Left ventricle myocardium inferior (tissue), 1 donor: ENCODE measurements at regions not wholly inside any gene's neighbourhood (a gene's known extent, or its start where the extent isn't known, plus 50 kb on each side); places are given as distances from the start of the nearest gene placed in this dataset.

ENCODE experiments used
- DNase-seq: peaks from one replicate; pipeline ENCODE4 v3.0.0-alpha.2; 2020
- H3K27ac ChIP-seq: fragments of 200-600 bp; replicated peaks from 2 replicates; pipeline ENCODE4 v1.8.0; 2021
- H3K27me3 ChIP-seq: fragments of 200-600 bp; 2 replicates; pipeline ENCODE4 v1.8.0; 2021; ENCODE audit warnings: low read depth
- H3K36me3 ChIP-seq: fragments of 200-600 bp; 2 replicates; pipeline ENCODE4 v1.8.0; 2021
- H3K4me1 ChIP-seq: fragments of 200-600 bp; 2 replicates; pipeline ENCODE4 v1.8.0; 2021
- H3K4me3 ChIP-seq: fragments of 200-600 bp; 2 replicates; pipeline ENCODE4 v1.8.0; 2021; ENCODE audit warnings: mild to moderate bottlenecking, moderate library complexity
- H3K9me3 ChIP-seq: fragments of 200-600 bp; replicated peaks from 2 replicates; pipeline ENCODE4 v1.8.0; 2021
- intact Hi-C: fragments of 100-400 bp; cut with micrococcal nuclease; formaldehyde crosslinking; loops from one replicate; pipeline ENCODE4 v1.11.0; 2022
- TF ChIP-seq, protein P1 (sequence below): fragments of 200-600 bp; IDR thresholded peaks from 2 replicates; pipeline ENCODE4 v1.8.0; 2021; ENCODE audit warnings: antibody characterized with exemption, mild to moderate bottlenecking, borderline replicate concordance
- donor health status: DM: no; HTN: yes; CAD: no; lungs with severe emphysema.

DNA sequence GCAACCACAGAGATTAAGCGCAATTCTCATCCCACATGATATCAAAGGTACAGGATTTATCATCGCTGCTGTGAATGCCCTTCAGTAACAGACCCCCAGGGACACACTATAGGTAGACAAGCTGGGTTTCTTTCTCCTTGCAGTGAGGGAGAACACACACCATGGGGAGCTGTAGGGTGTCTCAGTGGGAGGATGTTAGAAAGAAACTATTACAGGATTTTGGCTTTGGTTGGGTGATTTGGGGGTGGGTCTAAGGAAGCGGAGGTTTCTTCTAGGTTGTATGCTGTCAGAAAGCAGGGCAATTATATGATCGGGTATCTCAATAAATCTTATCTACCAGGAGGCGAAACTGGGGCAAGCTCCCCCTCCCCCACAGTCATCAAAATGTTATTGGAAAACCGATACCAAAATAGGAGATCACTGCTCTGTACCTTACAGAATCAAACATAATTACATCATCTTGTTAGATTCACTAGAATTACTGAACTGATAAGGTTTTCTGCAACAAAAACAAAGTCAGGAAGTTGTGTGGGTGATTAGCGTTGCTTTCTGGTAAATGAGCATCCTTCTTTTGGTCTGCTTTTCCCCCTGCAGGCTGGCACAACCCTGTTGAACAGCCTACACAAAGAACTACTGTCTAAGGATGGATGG, 209.7 kb downstream of the TEX36 start:
- no peaks in the 10 kb centered on the region for H3K36me3 ChIP-seq
- TF ChIP-seq, protein P1, sequence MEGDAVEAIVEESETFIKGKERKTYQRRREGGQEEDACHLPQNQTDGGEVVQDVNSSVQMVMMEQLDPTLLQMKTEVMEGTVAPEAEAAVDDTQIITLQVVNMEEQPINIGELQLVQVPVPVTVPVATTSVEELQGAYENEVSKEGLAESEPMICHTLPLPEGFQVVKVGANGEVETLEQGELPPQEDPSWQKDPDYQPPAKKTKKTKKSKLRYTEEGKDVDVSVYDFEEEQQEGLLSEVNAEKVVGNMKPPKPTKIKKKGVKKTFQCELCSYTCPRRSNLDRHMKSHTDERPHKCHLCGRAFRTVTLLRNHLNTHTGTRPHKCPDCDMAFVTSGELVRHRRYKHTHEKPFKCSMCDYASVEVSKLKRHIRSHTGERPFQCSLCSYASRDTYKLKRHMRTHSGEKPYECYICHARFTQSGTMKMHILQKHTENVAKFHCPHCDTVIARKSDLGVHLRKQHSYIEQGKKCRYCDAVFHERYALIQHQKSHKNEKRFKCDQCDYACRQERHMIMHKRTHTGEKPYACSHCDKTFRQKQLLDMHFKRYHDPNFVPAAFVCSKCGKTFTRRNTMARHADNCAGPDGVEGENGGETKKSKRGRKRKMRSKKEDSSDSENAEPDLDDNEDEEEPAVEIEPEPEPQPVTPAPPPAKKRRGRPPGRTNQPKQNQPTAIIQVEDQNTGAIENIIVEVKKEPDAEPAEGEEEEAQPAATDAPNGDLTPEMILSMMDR, result no peak
- no peaks in the 10 kb centered on the region for H3K4me1 ChIP-seq
- H3K27ac ChIP-seq, result no peak overlapping the region
- no peaks in the 10 kb centered on the region for H3K9me3 ChIP-seq
- no peak overlapping the region for H3K4me3 ChIP-seq
- DNase-seq, result no peak
- intact Hi-C loops, result no loop called here
- H3K27me3 ChIP-seq, result peaks cover 62% of the 10 kb centered on the region

DNA sequence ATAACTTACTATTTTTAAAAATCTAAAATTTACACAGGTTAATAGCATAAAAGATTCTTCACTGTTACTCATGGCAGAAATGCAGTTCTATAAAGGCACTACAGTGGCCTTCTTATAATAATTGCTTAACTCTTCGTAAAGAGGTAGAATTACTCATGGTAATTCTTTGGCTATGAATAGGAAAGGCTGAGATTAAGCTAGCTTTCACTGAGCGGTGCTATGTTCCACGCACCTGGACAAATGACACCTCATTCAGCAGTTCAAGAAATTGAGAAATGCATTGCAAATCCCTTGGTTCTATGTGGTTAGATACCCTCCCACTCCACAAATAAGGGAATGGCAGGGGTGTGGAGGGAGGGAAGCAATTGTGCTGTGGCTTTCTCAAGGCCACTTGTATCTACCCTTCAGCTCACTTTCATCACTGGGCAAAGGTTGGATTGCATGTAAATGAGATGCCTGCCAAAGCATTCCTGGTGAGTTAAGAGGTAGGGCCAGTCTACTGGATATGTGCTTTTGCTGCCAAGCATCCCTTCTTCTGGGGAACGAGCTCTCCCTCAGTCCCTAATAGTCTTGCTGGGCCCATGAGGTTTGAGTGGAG, 210.9 kb downstream of the TEX36 start:
- H3K36me3 ChIP-seq, result no peaks in the 10 kb centered on the region
- DNase-seq, result no peak
- no peak overlapping the region for H3K4me3 ChIP-seq
- TF ChIP-seq, protein P1, result no peak
- H3K27ac ChIP-seq, result no peak overlapping the region
- no peaks in the 10 kb centered on the region for H3K4me1 ChIP-seq
- H3K27me3 ChIP-seq, result peaks cover 64% of the 10 kb centered on the region
- intact Hi-C loops, result no loop called here
- no peaks in the 10 kb centered on the region for H3K9me3 ChIP-seq

DNA sequence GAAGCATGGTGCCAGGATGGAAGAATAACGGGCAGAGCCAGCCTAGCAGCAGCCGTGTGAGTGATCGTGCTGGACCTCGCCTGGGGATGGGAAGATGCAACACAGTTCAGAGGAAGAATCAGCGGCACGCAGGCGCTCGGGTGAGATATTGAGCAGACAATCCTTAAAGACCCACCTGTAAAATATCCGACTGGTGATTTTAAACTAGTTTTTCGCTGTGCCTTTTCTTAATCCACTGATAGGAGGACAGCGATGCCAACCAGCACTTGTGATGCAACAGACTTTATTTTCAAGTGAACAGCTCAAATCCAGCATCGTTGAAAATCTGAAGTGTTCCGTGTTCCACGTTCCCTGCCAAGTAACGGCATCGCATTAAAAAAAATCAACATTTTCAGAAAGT, 214.7 kb downstream of the TEX36 start:
- DNase-seq, result no peak
- TF ChIP-seq, protein P1, result no peak
- intact Hi-C loops, result no loop called here

DNA sequence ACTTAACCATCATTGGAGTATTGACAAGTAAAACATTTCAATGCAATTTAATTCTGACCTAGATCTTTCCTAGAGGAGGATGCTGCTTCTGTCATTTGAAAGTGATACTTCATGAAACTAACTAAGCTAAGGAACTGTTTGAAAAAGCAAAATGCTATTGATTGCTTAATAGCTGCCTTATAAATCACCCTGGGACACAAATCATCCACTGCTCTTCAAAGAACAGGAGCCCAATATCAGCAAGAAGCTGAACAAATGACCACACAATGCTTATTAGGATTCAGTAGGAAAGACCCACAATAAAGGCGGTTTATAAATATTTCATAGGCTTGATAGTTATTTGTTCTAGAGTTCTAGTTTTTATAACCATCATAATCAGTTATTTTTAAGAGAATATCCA, 216.3 kb downstream of the TEX36 start:
- no peaks in the 10 kb centered on the region for H3K4me1 ChIP-seq
- DNase-seq, result no peak
- no peak overlapping the region for H3K27ac ChIP-seq
- TF ChIP-seq, protein P1, result no peak
- no peaks in the 10 kb centered on the region for H3K9me3 ChIP-seq
- H3K36me3 ChIP-seq, result no peaks in the 10 kb centered on the region
- no peak overlapping the region for H3K4me3 ChIP-seq
- intact Hi-C loops, result no loop called here
- peaks cover 52% of the 10 kb centered on the region for H3K27me3 ChIP-seq

More for the DNA sequence above, 214.7 kb downstream of the TEX36 start:
- H3K9me3 ChIP-seq, result no peaks in the 10 kb centered on the region
- H3K36me3 ChIP-seq, result no peaks in the 10 kb centered on the region
- H3K4me3 ChIP-seq, result no peak overlapping the region
- no peaks in the 10 kb centered on the region for H3K4me1 ChIP-seq
- peaks cover 51% of the 10 kb centered on the region for H3K27me3 ChIP-seq
- H3K27ac ChIP-seq, result no peak overlapping the region

DNA sequence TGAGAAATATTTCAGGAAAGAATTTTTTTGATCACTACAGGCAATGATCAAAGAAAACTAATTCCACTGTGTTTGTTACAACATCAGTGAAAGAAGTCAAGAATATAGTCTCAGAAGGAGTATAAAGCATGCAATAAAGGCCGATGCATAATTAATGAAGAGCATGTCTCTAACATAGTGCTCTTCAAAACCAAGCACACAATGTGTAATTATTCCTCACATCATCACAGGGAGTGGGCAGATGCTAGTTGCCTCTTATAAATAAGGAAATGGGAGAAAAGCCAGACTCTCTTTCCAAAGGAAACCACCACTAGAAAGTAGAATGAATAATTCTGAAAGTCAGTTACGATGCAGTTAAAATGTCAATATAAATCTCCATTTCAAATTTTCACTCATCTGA, 220.1 kb downstream of the TEX36 start:
- Histone ChIP-seq H3K27ac (no peak overlapping the region), H3K4me1 (no peaks in the 10 kb centered on the region), H3K4me3 (no peak overlapping the region), H3K36me3 (no peaks in the 10 kb centered on the region), H3K27me3 (peaks cover 50% of the 10 kb centered on the region), H3K9me3 (no peaks in the 10 kb centered on the region)
- TF ChIP-seq, protein P1, result no peak
- DNase-seq, result no peak
- intact Hi-C loops, result no loop called here
